ENCODE measurements at regions not wholly inside any gene's neighbourhood (a gene's known extent, or its start where the extent isn't known, plus 50 kb on each side); places are given as distances from the start of the nearest gene placed in this dataset.

- DNase-seq (ENCODE audit: low spot score) = no peak
- TF ChIP-seq CTCF (IDR thresholded peaks at IDR 0.05; ENCODE audit: extremely low read depth, insufficient read depth, missing control alignments) = no peak
These were observed 330.6 kb upstream of the MCTP2 start for GRCh38 chr15:93900476-93901400.

GRCh38 chr15:93899817-93900216 is 331.5 kb upstream of the MCTP2 start:
- TF ChIP-seq CTCF (IDR thresholded peaks at IDR 0.05; ENCODE audit: extremely low read depth, insufficient read depth, missing control alignments) = no peak
- no peak for DNase-seq (ENCODE audit: low spot score)
- in situ Hi-C loops (cut with MboI; ENCODE audit: low pct_unique_long_range_greater_than_20kb, low sequenced_read_pairs, unreplicated experiment) = no loop called here

More at GRCh38 chr15:93900476-93901400, 330.6 kb upstream of the MCTP2 start:
- in situ Hi-C loops (cut with MboI; ENCODE audit: low pct_unique_long_range_greater_than_20kb, low sequenced_read_pairs, unreplicated experiment) = no loop called here

- DNase-seq (ENCODE audit: low spot score) = no peak
- in situ Hi-C loops (cut with MboI; ENCODE audit: low pct_unique_long_range_greater_than_20kb, low sequenced_read_pairs, unreplicated experiment) = no loop called here
- TF ChIP-seq CTCF (IDR thresholded peaks at IDR 0.05; ENCODE audit: extremely low read depth, insufficient read depth, missing control alignments) = no peak
These were observed 334.0 kb upstream of the MCTP2 start for GRCh38 chr15:93897377-93897776.

- DNase-seq (ENCODE audit: low spot score) = no peak
- in situ Hi-C loops (cut with MboI; ENCODE audit: low pct_unique_long_range_greater_than_20kb, low sequenced_read_pairs, unreplicated experiment) = no loop called here
- no peak for TF ChIP-seq CTCF (IDR thresholded peaks at IDR 0.05; ENCODE audit: extremely low read depth, insufficient read depth, missing control alignments)
These were observed 335.2 kb upstream of the MCTP2 start for GRCh38 chr15:93895976-93896770.

- DNase-seq (ENCODE audit: low spot score) = no peak
- in situ Hi-C loops (cut with MboI; ENCODE audit: low pct_unique_long_range_greater_than_20kb, low sequenced_read_pairs, unreplicated experiment) = no loop called here
- no peak for TF ChIP-seq CTCF (IDR thresholded peaks at IDR 0.05; ENCODE audit: extremely low read depth, insufficient read depth, missing control alignments)
These were observed 336.8 kb upstream of the MCTP2 start for GRCh38 chr15:93894438-93895036.

GRCh38 chr15:93887151-93887550 is 344.2 kb upstream of the MCTP2 start:
- TF ChIP-seq CTCF (IDR thresholded peaks at IDR 0.05; ENCODE audit: extremely low read depth, insufficient read depth, missing control alignments) = no peak
- in situ Hi-C loops (cut with MboI; ENCODE audit: low pct_unique_long_range_greater_than_20kb, low sequenced_read_pairs, unreplicated experiment) = no loop called here
- no peak for DNase-seq (ENCODE audit: low spot score)

Data from GM13977 (cell line).